Fibroblast of lung (primary cell): ENCODE measurements at regions not wholly inside any gene's neighbourhood (a gene's known extent, or its start where the extent isn't known, plus 50 kb on each side); places are given as distances from the start of the nearest gene placed in this dataset.

Experiments used
- CTCF ChIP-seq, 2 donors: IDR thresholded peaks in 1 of 2; conservative IDR thresholded peaks in 1 of 2; 1 replicate in 1 of 2; 2 replicates in 1 of 2; pipeline ENCODE4 v1.5.1; 2011 to 2012; ENCODE audit warnings: low read length in 2 of 2, control low read depth in 1 of 2, inconsistent platforms in 1 of 2, low read depth in 1 of 2, mild to moderate bottlenecking in 1 of 2
- EZH2 ChIP-seq: IDR thresholded peaks from 2 replicates; pipeline ENCODE4 v1.5.1; 2012; ENCODE audit warnings: low read length, control low read depth, mild to moderate bottlenecking; ENCODE audit errors: missing control alignments

DNA sequence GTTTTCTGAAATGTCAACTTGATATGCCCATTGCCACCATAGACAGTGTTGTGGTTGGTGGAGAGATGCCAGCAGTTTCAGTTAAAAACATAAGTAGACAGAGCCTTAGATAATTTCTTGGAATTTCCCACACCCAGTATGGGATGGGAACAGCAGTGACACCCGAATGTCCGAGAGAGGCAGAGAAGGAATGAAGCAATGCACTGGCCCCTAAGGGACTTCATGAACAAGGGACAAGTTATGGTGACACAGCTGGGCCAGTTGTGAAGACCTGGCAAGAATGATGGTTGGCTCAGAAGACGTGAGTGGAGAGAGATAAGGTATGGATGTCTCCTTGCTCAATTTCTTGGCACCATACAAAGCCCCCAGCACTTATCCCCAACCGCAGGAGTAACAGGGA lies 165.2 kb upstream of the APCDD1 start:
- TF ChIP-seq CTCF (conservative IDR thresholded peaks at IDR 0.05 in 1 of 2, IDR thresholded peaks at IDR 0.05 in 1 of 2; ENCODE audit: low read depth in 1 of 2, low read length in 2 of 2): no peak
- no peak for TF ChIP-seq EZH2
